Neural progenitor cell (in vitro differentiated cells): ENCODE measurements at regions not wholly inside any gene's neighbourhood (a gene's known extent, or its start where the extent isn't known, plus 50 kb on each side); places are given as distances from the start of the nearest gene placed in this dataset.

ENCODE experiments used
- CTCF ChIP-seq: fragments of 200-600 bp; sonication (generic); IDR thresholded peaks from 2 replicates; pipeline ENCODE4 v1.5.1; 2017; ENCODE audit warnings: antibody characterized with exemption, mild to moderate bottlenecking
- EZH2phosphoT487 ChIP-seq: fragments of 200-600 bp; sonication (generic); IDR thresholded peaks from 2 replicates; pipeline ENCODE4 v1.6.1; 2017; ENCODE audit warnings: antibody characterized with exemption

GRCh38 chr2:184370954-184371353 is 227.4 kb upstream of the ZNF804A start:
- TF ChIP-seq CTCF (no peak), EZH2phosphoT487 (no peak)
